ENCODE measurements at regions not wholly inside any gene's neighbourhood (a gene's known extent, or its start where the extent isn't known, plus 50 kb on each side); places are given as distances from the start of the nearest gene placed in this dataset.
A peak's percentile ranks its signal among the peaks of the same experiment; 100 is the strongest.

- DNase-seq (ENCODE audit: low read depth) (no peak), FAIRE-seq (peak; percentile 70)
- no peak for TF ChIP-seq CTCF (IDR thresholded peaks at IDR 0.05; ENCODE audit: insufficient read depth, low read length, severe bottlenecking)
- no peaks in the 10 kb centered on the region for H3K36me3 ChIP-seq (ENCODE audit: control insufficient read depth, insufficient read depth, low read length)
- H3K4me3 ChIP-seq (ENCODE audit: low read depth, low read length): no peak overlapping the region
- peaks cover 5% of the 10 kb centered on the region for H3K27me3 ChIP-seq (ENCODE audit: control insufficient read depth, insufficient read depth, low read length)
Measured at GRCh38 chr10:123585477-123586445, 80.4 kb upstream of the GPR26 start.

GRCh38 chr10:123587110-123587509 is 79.0 kb upstream of the GPR26 start:
- FAIRE-seq (no peak), DNase-seq (ENCODE audit: low read depth) (no peak)
- H3K36me3 ChIP-seq (ENCODE audit: control insufficient read depth, insufficient read depth, low read length): no peaks in the 10 kb centered on the region
- H3K27me3 ChIP-seq (ENCODE audit: control insufficient read depth, insufficient read depth, low read length): peaks cover 5% of the 10 kb centered on the region
- TF ChIP-seq CTCF (IDR thresholded peaks at IDR 0.05; ENCODE audit: insufficient read depth, low read length, severe bottlenecking): no peak
- no peak overlapping the region for H3K4me3 ChIP-seq (ENCODE audit: low read depth, low read length)

GRCh38 chr10:123588386-123588914 is 77.7 kb upstream of the GPR26 start:
- FAIRE-seq: no peak

GRCh38 chr10:123595661-123596060 is 70.5 kb upstream of the GPR26 start:
- no peak overlapping the region for H3K4me3 ChIP-seq (ENCODE audit: low read depth, low read length)
- DNase-seq (ENCODE audit: low read depth) (no peak), FAIRE-seq (no peak)
- no peaks in the 10 kb centered on the region for H3K27me3 ChIP-seq (ENCODE audit: control insufficient read depth, insufficient read depth, low read length)
- H3K36me3 ChIP-seq (ENCODE audit: control insufficient read depth, insufficient read depth, low read length): no peaks in the 10 kb centered on the region
- no peak for TF ChIP-seq CTCF (IDR thresholded peaks at IDR 0.05; ENCODE audit: insufficient read depth, low read length, severe bottlenecking)

More at GRCh38 chr10:123588386-123588914, 77.7 kb upstream of the GPR26 start:
- Histone ChIP-seq H3K27me3 (ENCODE audit: control insufficient read depth, insufficient read depth, low read length) (peaks cover 3% of the 10 kb centered on the region), H3K36me3 (ENCODE audit: control insufficient read depth, insufficient read depth, low read length) (no peaks in the 10 kb centered on the region), H3K4me3 (ENCODE audit: low read depth, low read length) (no peak overlapping the region)
- DNase-seq (ENCODE audit: low read depth): no peak
- no peak for TF ChIP-seq CTCF (IDR thresholded peaks at IDR 0.05; ENCODE audit: insufficient read depth, low read length, severe bottlenecking)

GRCh38 chr10:123597676-123598075 is 68.5 kb upstream of the GPR26 start:
- H3K36me3 ChIP-seq (ENCODE audit: control insufficient read depth, insufficient read depth, low read length): no peaks in the 10 kb centered on the region
- DNase-seq (ENCODE audit: low read depth): no peak
- no peak for TF ChIP-seq CTCF (IDR thresholded peaks at IDR 0.05; ENCODE audit: insufficient read depth, low read length, severe bottlenecking)
- no peaks in the 10 kb centered on the region for H3K27me3 ChIP-seq (ENCODE audit: control insufficient read depth, insufficient read depth, low read length)
- no peak overlapping the region for H3K4me3 ChIP-seq (ENCODE audit: low read depth, low read length)
- peak; percentile 68 for FAIRE-seq
